Heart left ventricle (tissue), 16 donors: ENCODE measurements at regions not wholly inside any gene's neighbourhood (a gene's known extent, or its start where the extent isn't known, plus 50 kb on each side); places are given as distances from the start of the nearest gene placed in this dataset.

Source experiments
- ATAC-seq, 4 donors: fragments of 200-7000 bp; cut with Tn5 transposase; one replicate each; pipeline ENCODE4 v1.9.1; 2020 to 2022; ENCODE audit warnings: moderate library complexity in 4 of 4, mild to moderate bottlenecking in 3 of 4, moderate number of reproducible peaks in 1 of 4
- DNase-seq, 5 donors: peaks; one replicate each; pipeline ENCODE4 v3.0.0-alpha.2; 2020
- H3K27ac ChIP-seq, 12 donors: fragments of 200-600 bp; sonication (generic) in 4 of 12; one replicate each; pipeline versions ENCODE4 v1.5.0 to v1.8.0; 2016 to 2022; ENCODE audit warnings: mild to moderate bottlenecking in 2 of 12
- H3K27me3 ChIP-seq, 9 donors: fragments of 200-600 bp; sonication (generic) in 2 of 9; one replicate each; pipeline versions ENCODE4 v1.5.1 to v1.8.0; 2016 to 2022; ENCODE audit warnings: mild to moderate bottlenecking in 3 of 9
- H3K36me3 ChIP-seq, 9 donors: fragments of 200-600 bp; sonication (generic) in 2 of 9; one replicate each; pipeline versions ENCODE4 v1.5.0 to v1.8.0; 2018 to 2022; ENCODE audit warnings: mild to moderate bottlenecking in 2 of 9
- H3K4me1 ChIP-seq, 12 donors: fragments of 200-600 bp; sonication (generic) in 4 of 12; one replicate each; pipeline versions ENCODE4 v1.5.0 to v1.8.0; 2016 to 2022; ENCODE audit warnings: mild to moderate bottlenecking in 3 of 12
- H3K4me3 ChIP-seq, 12 donors: fragments of 200-600 bp; sonication (generic) in 4 of 12; one replicate each; pipeline versions ENCODE4 v1.5.0 to v1.8.0; 2017 to 2022; ENCODE audit warnings: mild to moderate bottlenecking in 9 of 12, moderate library complexity in 4 of 12
- H3K9me3 ChIP-seq, 12 donors: fragments of 200-600 bp; sonication (generic) in 4 of 12; one replicate each; pipeline versions ENCODE4 v1.5.0 to v1.8.0; 2016 to 2022; ENCODE audit warnings: mild to moderate bottlenecking in 1 of 12
- POLR2A ChIP-seq, 2 donors: fragments of 450-650 bp; IDR thresholded peaks; one replicate each; pipeline ENCODE4 v1.6.1; 2017; ENCODE audit warnings: antibody characterized with exemption in 2 of 2, mild to moderate bottlenecking in 2 of 2, moderate library complexity in 2 of 2
- WGBS, 4 donors: extraction: QIAGEN DNeasy Blood & Tissue Kit in 2 of 4; methylation state at CpG; one replicate each; pipeline versions ENCODE4 v1.1.5 to v1.1.7; 2013 to 2018; 5-methylcytosine and 5-hydroxymethylcytosine counted together
- intact Hi-C, 10 donors: fragments of 100-400 bp; cut with DNase I; formaldehyde crosslinking; loops; one replicate each; pipeline versions ENCODE4 v1.11.1 to v1.14.2; 2022
- TF ChIP-seq, protein P1 (sequence below), 12 donors: fragments of 200-600 bp; sonication (generic) in 4 of 12; IDR thresholded peaks; one replicate each; pipeline versions ENCODE4 v1.5.0 to v1.8.0; 2018 to 2022; ENCODE audit warnings: antibody characterized with exemption in 12 of 12, mild to moderate bottlenecking in 5 of 12
- donor health status: ischemic (EF 13 %, LVEDD 7.1; RV severe dilation, severe dysfunction).
- donor health status: healthy with polysubstance abuse.
- donor health status: DM: no; HTN: yes; CAD: no.
- donor health status: DM: no; HTN: no; CAD: no.
- donor health status: ischemic (EF 25% LVEDD 6.9; RV normal size, moderate dysfunction).
- donor health status: ischemic (EF 25% LVEDD 5.7; RV mildly dilated, moderate dysfunction).
- donor health status: healthy.
- donor health status: DM: yes; HTN: yes; CAD: no.
- donor health status: ischemic (EF 35%, LVEDD 5.7; RV mildly dilated, moderate dysfunction).
- donor health status: nonischemic (EF 11% LVEDD 7.7; RV severe dilation, severe dysfunction).
- donor health status: DM: yes; HTN: yes; CAD: no.
- donor health status: PGD.
- donor health status: ischemic (EF 29% LVEDD 5.4; RV normal size, mild dysfunction).
- donor health status: nonischemic (EF 23%, LVEDD 6.1; RV moderate dilation, normal function).

DNA sequence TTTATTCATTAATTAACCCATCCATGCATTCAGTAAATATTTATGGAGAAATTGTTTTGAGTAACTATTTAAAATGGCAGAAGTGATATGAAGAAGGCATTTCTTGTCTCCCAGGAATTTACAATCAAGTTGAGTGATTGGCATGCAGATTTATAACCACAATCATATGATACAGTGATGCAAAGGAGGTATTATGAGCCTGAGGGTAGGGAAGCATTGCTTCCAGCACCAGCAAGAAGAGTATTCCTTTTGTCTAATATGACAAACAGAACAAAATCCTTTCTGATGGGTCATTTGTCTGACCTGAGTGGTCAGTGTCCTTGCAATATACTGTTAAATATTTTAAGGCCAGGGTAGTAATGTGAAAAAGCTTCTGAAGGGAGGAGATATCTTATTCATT lies 244.2 kb upstream of the RGPD4 start:
- ATAC-seq = no peak
- no peak for DNase-seq
- Histone ChIP-seq H3K36me3 (no peaks in the 10 kb centered on the region), H3K27ac (no peak overlapping the region), H3K4me3 (no peak overlapping the region), H3K9me3 (no peaks in the 10 kb centered on the region), H3K27me3 (no peaks in the 10 kb centered on the region), H3K4me1 (no peaks in the 10 kb centered on the region)
- TF ChIP-seq, protein P1, sequence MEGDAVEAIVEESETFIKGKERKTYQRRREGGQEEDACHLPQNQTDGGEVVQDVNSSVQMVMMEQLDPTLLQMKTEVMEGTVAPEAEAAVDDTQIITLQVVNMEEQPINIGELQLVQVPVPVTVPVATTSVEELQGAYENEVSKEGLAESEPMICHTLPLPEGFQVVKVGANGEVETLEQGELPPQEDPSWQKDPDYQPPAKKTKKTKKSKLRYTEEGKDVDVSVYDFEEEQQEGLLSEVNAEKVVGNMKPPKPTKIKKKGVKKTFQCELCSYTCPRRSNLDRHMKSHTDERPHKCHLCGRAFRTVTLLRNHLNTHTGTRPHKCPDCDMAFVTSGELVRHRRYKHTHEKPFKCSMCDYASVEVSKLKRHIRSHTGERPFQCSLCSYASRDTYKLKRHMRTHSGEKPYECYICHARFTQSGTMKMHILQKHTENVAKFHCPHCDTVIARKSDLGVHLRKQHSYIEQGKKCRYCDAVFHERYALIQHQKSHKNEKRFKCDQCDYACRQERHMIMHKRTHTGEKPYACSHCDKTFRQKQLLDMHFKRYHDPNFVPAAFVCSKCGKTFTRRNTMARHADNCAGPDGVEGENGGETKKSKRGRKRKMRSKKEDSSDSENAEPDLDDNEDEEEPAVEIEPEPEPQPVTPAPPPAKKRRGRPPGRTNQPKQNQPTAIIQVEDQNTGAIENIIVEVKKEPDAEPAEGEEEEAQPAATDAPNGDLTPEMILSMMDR (IDR thresholded peaks at IDR 0.05) = no peak
- TF ChIP-seq POLR2A (IDR thresholded peaks at IDR 0.05) = no peak
- intact Hi-C loops = no loop called here

DNA sequence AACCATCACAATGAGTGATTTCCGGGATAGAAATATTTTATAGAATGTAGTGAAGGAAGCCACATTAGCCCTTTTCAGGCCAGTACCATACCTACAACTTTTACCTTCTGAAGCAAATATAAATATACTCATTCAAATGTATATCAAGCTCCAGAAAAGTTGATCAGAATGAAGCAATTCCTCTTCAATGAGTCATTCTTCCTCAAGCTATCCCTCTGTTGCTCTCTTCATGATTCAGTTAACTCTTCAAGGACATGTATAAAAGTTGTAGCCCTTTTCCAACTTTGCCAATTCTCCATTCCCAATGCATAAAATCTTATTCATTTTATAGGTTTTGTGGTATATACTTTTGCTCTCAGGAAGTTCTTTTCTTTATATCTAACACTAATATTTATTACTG lies 242.1 kb upstream of the RGPD4 start:
- Histone ChIP-seq H3K27ac (no peak overlapping the region), H3K27me3 (no peaks in the 10 kb centered on the region), H3K9me3 (no peaks in the 10 kb centered on the region), H3K4me3 (no peak overlapping the region), H3K36me3 (no peaks in the 10 kb centered on the region), H3K4me1 (no peaks in the 10 kb centered on the region)
- WGBS, 4 donors = 92 to 97% (median 94%) methylated on average over 1 of the region's 1 CpG
- TF ChIP-seq, protein P1 (IDR thresholded peaks at IDR 0.05) = no peak
- no peak for TF ChIP-seq POLR2A (IDR thresholded peaks at IDR 0.05)
- intact Hi-C loops = no loop called here
- ATAC-seq (no peak), DNase-seq (no peak)

GRCh38 chr2:107585851-107586250 lies 240.8 kb upstream of the RGPD4 start:
- 75 to 89% (median 82%) methylated on average over 3 of the region's 3 CpGs for WGBS, 4 donors

GRCh38 chr2:107588181-107588580 lies 238.5 kb upstream of the RGPD4 start:
- Histone ChIP-seq H3K27me3 (no peaks in the 10 kb centered on the region), H3K27ac (no peak overlapping the region), H3K4me1 (peaks cover 0 to 16% (median 4%) of the 10 kb centered on the region in 12 donors), H3K36me3 (no peaks in the 10 kb centered on the region), H3K9me3 (no peaks in the 10 kb centered on the region), H3K4me3 (no peak overlapping the region)
- DNase-seq (no peak), ATAC-seq (no peak)
- intact Hi-C loops = no loop called here
- no peak for TF ChIP-seq POLR2A (IDR thresholded peaks at IDR 0.05)
- TF ChIP-seq, protein P1 (IDR thresholded peaks at IDR 0.05) = no peak
- whole genome bisulfite sequencing, 4 donors = 92 to 96% (median 93%) methylated on average over 5 of the region's 5 CpGs

More at GRCh38 chr2:107585851-107586250, 240.8 kb upstream of the RGPD4 start:
- Histone ChIP-seq H3K9me3 (no peaks in the 10 kb centered on the region), H3K27me3 (no peaks in the 10 kb centered on the region), H3K27ac (no peak overlapping the region), H3K4me3 (no peak overlapping the region), H3K36me3 (no peaks in the 10 kb centered on the region), H3K4me1 (peaks cover 0 to 2% (median 0%) of the 10 kb centered on the region in 12 donors)
- DNase-seq (no peak), ATAC-seq (no peak)
- intact Hi-C loops = no loop called here
- TF ChIP-seq POLR2A (IDR thresholded peaks at IDR 0.05) = no peak
- TF ChIP-seq, protein P1 (IDR thresholded peaks at IDR 0.05) = no peak
